ENCODE measurements at regions not wholly inside any gene's neighbourhood (a gene's known extent, or its start where the extent isn't known, plus 50 kb on each side); places are given as distances from the start of the nearest gene placed in this dataset.

GRCh38 chr16:19972111-19972510 is 87.5 kb upstream of the GPRC5B start:
- H3K27me3 ChIP-seq (ENCODE audit: control insufficient read depth, insufficient read depth, low read length), result no peaks in the 10 kb centered on the region
- TF ChIP-seq CTCF (conservative IDR thresholded peaks at IDR 0.05 in 1 of 2, IDR thresholded peaks at IDR 0.05 in 1 of 2; ENCODE audit: low read depth in 1 of 2, low read length in 2 of 2), result no peak
- no peak for TF ChIP-seq EZH2 (IDR thresholded peaks at IDR 0.05; ENCODE audit: low read length, missing control alignments)
- no peaks in the 10 kb centered on the region for H3K36me3 ChIP-seq (ENCODE audit: control insufficient read depth, insufficient read depth, low read length)
- no peaks in the 10 kb centered on the region for H3K4me1 ChIP-seq (ENCODE audit: control insufficient read depth, extremely low read depth, insufficient read depth, low read length)
- no peak for DNase-seq (ENCODE audit: low read depth in 2 of 2)
- H3K9me3 ChIP-seq (ENCODE audit: control insufficient read depth, insufficient read depth, low read depth, low read length), result no peaks in the 10 kb centered on the region
- no peak overlapping the region for H3K4me3 ChIP-seq (replicated peaks in 1 of 4; ENCODE audit: control extremely low read depth in 1 of 4, insufficient read depth in 1 of 4, low read depth in 3 of 4, low read length in 4 of 4)
- no peak overlapping the region for H2AFZ ChIP-seq (ENCODE audit: low read length)
- H3K4me2 ChIP-seq (ENCODE audit: extremely low read depth, insufficient read depth, low read length), result no peak overlapping the region
- H3K27ac ChIP-seq (ENCODE audit: insufficient read depth, low read length), result no peak overlapping the region
- H3K79me2 ChIP-seq (ENCODE audit: control insufficient read depth, insufficient read depth, low read length), result no peaks in the 10 kb centered on the region
- H3K9ac ChIP-seq (ENCODE audit: insufficient read depth, low read length), result no peak overlapping the region
- H4K20me1 ChIP-seq (ENCODE audit: control insufficient read depth, extremely low read depth, insufficient read depth, low read length), result no peaks in the 10 kb centered on the region

DNA sequence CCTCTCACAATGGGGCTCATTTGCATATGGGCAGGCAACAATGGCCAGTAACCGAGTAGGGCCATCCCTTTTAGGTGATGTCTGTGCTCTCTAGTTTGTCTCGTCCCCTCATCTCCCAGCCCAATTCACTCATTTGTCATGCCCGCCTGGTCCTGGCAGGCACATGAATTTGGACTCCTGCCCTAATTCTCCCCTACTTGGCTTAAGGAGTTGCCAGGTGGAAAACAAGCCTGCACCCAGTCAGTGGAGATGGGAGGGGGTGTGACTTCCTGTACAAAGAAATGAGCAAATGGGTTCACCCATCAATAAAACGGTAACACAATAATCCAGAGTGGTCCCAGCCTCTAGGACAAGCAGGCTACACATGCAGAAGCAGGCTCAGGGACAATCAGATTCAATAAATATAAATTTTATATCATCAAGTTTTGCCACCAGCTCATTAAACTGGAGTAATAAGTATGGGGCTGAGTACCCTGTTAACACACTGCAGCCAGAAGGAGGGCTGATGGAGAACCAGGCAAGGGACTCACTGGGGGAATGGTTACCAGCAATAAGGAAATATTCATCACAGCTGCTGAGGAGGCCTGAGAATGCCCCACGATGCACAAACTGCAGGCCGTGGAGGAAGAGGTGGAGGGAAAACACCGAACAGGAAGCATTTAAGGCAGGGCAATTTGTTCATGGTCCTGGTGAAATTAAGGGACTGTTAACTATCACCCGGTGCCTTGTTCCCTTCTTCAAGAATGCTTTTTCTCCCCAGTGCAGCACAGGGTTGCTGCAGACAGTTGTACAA is 84.4 kb upstream of the GPRC5B start:
- H4K20me1 ChIP-seq (ENCODE audit: control insufficient read depth, extremely low read depth, insufficient read depth, low read length), result no peaks in the 10 kb centered on the region
- H3K4me2 ChIP-seq (ENCODE audit: extremely low read depth, insufficient read depth, low read length), result no peak overlapping the region
- H3K9me3 ChIP-seq (ENCODE audit: control insufficient read depth, insufficient read depth, low read depth, low read length), result no peaks in the 10 kb centered on the region
- H2AFZ ChIP-seq (ENCODE audit: low read length), result no peak overlapping the region
- H3K9ac ChIP-seq (ENCODE audit: insufficient read depth, low read length), result no peak overlapping the region
- no peaks in the 10 kb centered on the region for H3K36me3 ChIP-seq (ENCODE audit: control insufficient read depth, insufficient read depth, low read length)
- no peak overlapping the region for H3K4me3 ChIP-seq (replicated peaks in 1 of 4; ENCODE audit: control extremely low read depth in 1 of 4, insufficient read depth in 1 of 4, low read depth in 3 of 4, low read length in 4 of 4)
- DNase-seq (ENCODE audit: low read depth in 2 of 2), result no peak
- no peak overlapping the region for H3K27ac ChIP-seq (ENCODE audit: insufficient read depth, low read length)
- no peak for TF ChIP-seq CTCF (conservative IDR thresholded peaks at IDR 0.05 in 1 of 2, IDR thresholded peaks at IDR 0.05 in 1 of 2; ENCODE audit: low read depth in 1 of 2, low read length in 2 of 2)
- no peak for TF ChIP-seq EZH2 (IDR thresholded peaks at IDR 0.05; ENCODE audit: low read length, missing control alignments)
- no peaks in the 10 kb centered on the region for H3K4me1 ChIP-seq (ENCODE audit: control insufficient read depth, extremely low read depth, insufficient read depth, low read length)
- no peaks in the 10 kb centered on the region for H3K27me3 ChIP-seq (ENCODE audit: control insufficient read depth, insufficient read depth, low read length)
- no peaks in the 10 kb centered on the region for H3K79me2 ChIP-seq (ENCODE audit: control insufficient read depth, insufficient read depth, low read length)

GRCh38 chr16:19967963-19968362 is 83.3 kb upstream of the GPRC5B start:
- Histone ChIP-seq H2AFZ (ENCODE audit: low read length) (no peak overlapping the region), H3K9ac (ENCODE audit: insufficient read depth, low read length) (no peak overlapping the region), H4K20me1 (ENCODE audit: control insufficient read depth, extremely low read depth, insufficient read depth, low read length) (no peaks in the 10 kb centered on the region), H3K27me3 (ENCODE audit: control insufficient read depth, insufficient read depth, low read length) (no peaks in the 10 kb centered on the region), H3K4me1 (ENCODE audit: control insufficient read depth, extremely low read depth, insufficient read depth, low read length) (no peaks in the 10 kb centered on the region), H3K79me2 (ENCODE audit: control insufficient read depth, insufficient read depth, low read length) (no peaks in the 10 kb centered on the region), H3K4me2 (ENCODE audit: extremely low read depth, insufficient read depth, low read length) (no peak overlapping the region), H3K9me3 (ENCODE audit: control insufficient read depth, insufficient read depth, low read depth, low read length) (no peaks in the 10 kb centered on the region), H3K4me3 (replicated peaks in 1 of 4; ENCODE audit: control extremely low read depth in 1 of 4, insufficient read depth in 1 of 4, low read depth in 3 of 4, low read length in 4 of 4) (no peak overlapping the region), H3K36me3 (ENCODE audit: control insufficient read depth, insufficient read depth, low read length) (no peaks in the 10 kb centered on the region), H3K27ac (ENCODE audit: insufficient read depth, low read length) (no peak overlapping the region)
- TF ChIP-seq CTCF (conservative IDR thresholded peaks at IDR 0.05 in 1 of 2, IDR thresholded peaks at IDR 0.05 in 1 of 2; ENCODE audit: low read depth in 1 of 2, low read length in 2 of 2) (no peak), EZH2 (IDR thresholded peaks at IDR 0.05; ENCODE audit: low read length, missing control alignments) (no peak)
- no peak for DNase-seq (ENCODE audit: low read depth in 2 of 2)

All from fibroblast of lung (primary cell).